K562 (cell line): ENCODE measurements at regions not wholly inside any gene's neighbourhood (a gene's known extent, or its start where the extent isn't known, plus 50 kb on each side); places are given as distances from the start of the nearest gene placed in this dataset.

ENCODE experiments used
- BRD9 ChIP-seq: fragments of 450-650 bp; IDR thresholded peaks from 2 replicates; pipeline ENCODE4 v1.6.1; 2018; ENCODE audit warnings: low read depth; ENCODE audit not compliant: partially characterized antibody
- CBX2 ChIP-seq: fragments of 200-600 bp; sonication (generic); IDR thresholded peaks from one replicate; pipeline ENCODE4 v1.6.1; 2012; ENCODE audit warnings: mild to moderate bottlenecking, low read length, inconsistent platforms; ENCODE audit not compliant: insufficient read depth, poor library complexity, severe bottlenecking
- CHD2 ChIP-seq: IDR thresholded peaks from 2 replicates; pipeline ENCODE4 v1.6.1; 2011; ENCODE audit warnings: low read depth, low read length
- CHD4 ChIP-seq: fragments of 200-600 bp; sonication (generic); IDR thresholded peaks from 3 replicates; pipeline ENCODE4 v1.6.1; 2012; ENCODE audit warnings: low read depth, mild to moderate bottlenecking, mixed read lengths, low read length, inconsistent platforms; ENCODE audit not compliant: insufficient read depth, insufficient replicate concordance, poor library complexity, severe bottlenecking
- CTCF ChIP-seq, 3 experiments: IDR thresholded peaks in 2 of 3; conservative IDR thresholded peaks in 1 of 3; 2 replicates each; pipeline ENCODE4 v1.5.1; 2011 to 2012; ENCODE audit warnings: low read length in 3 of 3, mild to moderate bottlenecking in 3 of 3, control low read depth in 2 of 3, improper control_type of control experiment in 1 of 3, inconsistent platforms in 1 of 3, low read depth in 1 of 3, mixed read lengths in 1 of 3, moderate library complexity in 1 of 3; ENCODE audit not compliant: insufficient read depth in 2 of 3
- ELF2 ChIP-seq: fragments of 250-450 bp; sonication (Bioruptor Pico); IDR thresholded peaks from 2 replicates; pipeline ENCODE4 v1.5.0; 2021; ENCODE audit warnings: mild to moderate bottlenecking
- HDAC8 ChIP-seq: fragments of 450-650 bp; IDR thresholded peaks from 2 replicates; pipeline ENCODE4 v1.6.1; 2016; ENCODE audit warnings: mild to moderate bottlenecking, missing genetic modification characterization, moderate library complexity, missing compliant biosample characterization
- POLR2A ChIP-seq: fragments of 450-650 bp; conservative IDR thresholded peaks from 2 replicates; pipeline ENCODE4 v1.6.1; 2016
- ZBTB33 ChIP-seq: sonication (generic); formaldehyde crosslinking; IDR thresholded peaks from 2 replicates; pipeline ENCODE4 v1.8.1; 2023; ENCODE audit warnings: mild to moderate bottlenecking, missing genetic modification reagents

GRCh38 chr18:8463791-8464190, 145.4 kb upstream of the RAB12 start:
- TF ChIP-seq POLR2A, result no peak
- TF ChIP-seq CTCF (IDR thresholded peaks at IDR 0.05 in 2 of 3, conservative IDR thresholded peaks at IDR 0.05 in 1 of 3; ENCODE audit: insufficient read depth in 2 of 3, low read depth in 1 of 3, low read length in 3 of 3), result no peak
- no peak for TF ChIP-seq ELF2
- TF ChIP-seq CBX2, result no peak
- TF ChIP-seq CHD2, result no peak
- no peak for TF ChIP-seq CHD4
- no peak for TF ChIP-seq BRD9
- TF ChIP-seq ZBTB33 (CRISPR knock-in tag), result no peak
- no peak for TF ChIP-seq HDAC8 (tag)
